Activated CD8-positive, alpha-beta memory T cell treated with anti-CD3 and anti-CD28 coated beads for 36 hours (primary cell): ENCODE measurements at regions not wholly inside any gene's neighbourhood (a gene's known extent, or its start where the extent isn't known, plus 50 kb on each side); places are given as distances from the start of the nearest gene placed in this dataset.

Experiments
- CTCF ChIA-PET: fragments of 350-600 bp; sonication (Branson Sonifier 250); formaldehyde crosslinking; loops from one replicate; lab custom pipeline; 2021; ENCODE audit warnings: antibody characterized with exemption; lab: Charles Lee
- POLR2A ChIA-PET: fragments of 350-600 bp; sonication (Branson Sonifier 250); formaldehyde crosslinking; loops from one replicate; lab custom pipeline; 2021; ENCODE audit warnings: antibody characterized with exemption; lab: Charles Lee

DNA sequence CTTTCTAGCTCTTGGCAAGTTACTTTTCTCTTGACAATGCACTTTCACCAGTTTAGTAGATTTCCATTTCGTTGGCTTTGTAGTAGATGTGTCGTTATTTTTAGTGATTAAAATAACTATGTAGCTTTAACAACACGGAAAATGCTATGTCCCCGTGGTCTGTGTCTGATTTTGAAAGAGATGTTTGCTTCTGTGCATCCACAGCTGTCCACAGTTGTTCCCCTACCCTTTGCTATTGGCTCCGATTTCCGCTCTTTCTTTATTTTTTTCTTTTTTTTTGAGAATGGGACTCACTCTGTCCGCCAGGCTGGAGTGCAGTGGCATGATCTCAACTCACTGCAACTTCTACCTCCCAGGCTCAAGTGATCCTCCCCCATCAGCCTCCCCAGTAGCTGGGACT lies 533.9 kb downstream of the IRX1 start:
- POLR2A ChIA-PET, result no interaction called here
- CTCF ChIA-PET, result no interaction called here

GRCh38 chr5:4130819-4131218 lies 535.2 kb downstream of the IRX1 start:
- ChIA-PET CTCF (no interaction called here), POLR2A (no interaction called here)

- ChIA-PET CTCF (no interaction called here), POLR2A (no interaction called here)
Measured at GRCh38 chr5:4137781-4138180, 542.1 kb downstream of the IRX1 start.

DNA sequence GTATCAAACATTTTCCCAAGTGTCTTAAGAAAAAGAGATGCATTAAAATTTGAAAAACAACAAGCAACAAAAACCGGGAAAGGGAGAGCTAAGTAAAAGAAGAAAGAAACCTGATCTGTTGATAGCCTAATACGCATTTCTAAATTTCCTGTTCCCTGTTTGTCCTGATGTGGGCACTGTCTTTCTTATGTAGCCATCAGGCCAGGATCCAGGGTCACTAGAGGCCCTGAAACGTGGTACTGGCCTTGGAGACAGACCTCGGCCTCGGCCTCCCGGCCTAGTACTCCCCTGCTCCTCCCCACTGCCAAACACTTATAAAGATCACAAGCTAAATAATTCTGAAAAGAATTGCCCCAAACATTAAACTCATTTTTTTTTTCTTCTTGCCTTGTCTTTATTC lies 547.2 kb downstream of the IRX1 start:
- ChIA-PET POLR2A (no interaction called here), CTCF (no interaction called here)

DNA sequence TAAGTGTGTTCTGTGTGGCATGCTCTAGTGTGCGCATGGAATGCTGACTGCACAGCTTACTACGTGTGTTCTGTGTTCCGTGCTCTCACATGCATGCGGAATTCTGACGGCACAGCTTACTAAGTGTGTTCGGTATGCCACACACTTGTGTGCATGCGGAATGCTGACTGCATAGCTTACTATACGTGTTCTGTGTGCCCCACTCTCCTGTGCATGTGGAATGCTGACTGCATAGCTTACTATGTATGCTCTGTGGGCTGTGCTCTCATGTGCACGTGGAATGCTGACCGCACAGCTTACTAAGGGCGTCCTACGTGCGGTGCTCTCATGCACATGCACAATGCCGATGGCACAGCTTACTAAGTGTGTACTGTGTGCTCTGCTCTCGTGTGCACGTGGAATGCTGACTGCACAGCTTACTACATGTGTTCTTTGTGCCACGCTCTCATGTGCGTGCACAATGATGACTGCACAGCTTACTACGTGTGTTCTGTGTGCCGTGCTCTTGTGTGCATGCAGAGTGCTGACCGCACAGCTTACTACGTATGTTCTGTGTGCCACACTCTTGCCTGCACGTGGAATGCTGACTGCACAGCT lies 548.9 kb downstream of the IRX1 start:
- ChIA-PET CTCF (no interaction called here), POLR2A (no interaction called here)

GRCh38 chr5:4145511-4145910 lies 549.9 kb downstream of the IRX1 start:
- POLR2A ChIA-PET, result no interaction called here

DNA sequence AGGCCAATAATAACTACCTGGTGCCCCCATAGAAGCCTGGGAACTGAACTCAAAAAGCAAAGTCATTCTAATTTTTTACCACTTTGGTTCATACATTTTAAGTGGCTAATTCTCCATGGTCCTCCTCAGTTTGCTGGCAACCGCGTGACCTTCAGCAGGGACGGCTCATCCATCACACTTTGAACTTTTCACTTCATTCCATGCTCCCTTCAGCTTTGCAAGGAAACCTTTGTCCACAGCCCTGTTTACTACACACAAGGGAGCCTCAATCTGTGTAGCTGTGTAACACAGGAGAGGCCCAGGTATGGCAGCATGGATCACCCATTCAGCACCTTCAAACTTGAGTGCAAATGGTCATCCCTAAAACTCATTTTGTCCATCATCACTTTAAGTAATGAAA lies 552.4 kb downstream of the IRX1 start:
- POLR2A ChIA-PET, result no interaction called here
- CTCF ChIA-PET, result no interaction called here

More at GRCh38 chr5:4145511-4145910, 549.9 kb downstream of the IRX1 start:
- CTCF ChIA-PET, result interaction anchor here (0.6 kb wide), 1 partner anchor 14 kb away, joined by 3 read pairs; no protein-coding TSS in a partner anchor

GRCh38 chr5:4150067-4150466 lies 554.4 kb downstream of the IRX1 start:
- POLR2A ChIA-PET, result no interaction called here

GRCh38 chr5:4156153-4156552 lies 560.5 kb downstream of the IRX1 start:
- POLR2A ChIA-PET, result no interaction called here
- CTCF ChIA-PET, result no interaction called here

More at GRCh38 chr5:4150067-4150466, 554.4 kb downstream of the IRX1 start:
- CTCF ChIA-PET, result no interaction called here

DNA sequence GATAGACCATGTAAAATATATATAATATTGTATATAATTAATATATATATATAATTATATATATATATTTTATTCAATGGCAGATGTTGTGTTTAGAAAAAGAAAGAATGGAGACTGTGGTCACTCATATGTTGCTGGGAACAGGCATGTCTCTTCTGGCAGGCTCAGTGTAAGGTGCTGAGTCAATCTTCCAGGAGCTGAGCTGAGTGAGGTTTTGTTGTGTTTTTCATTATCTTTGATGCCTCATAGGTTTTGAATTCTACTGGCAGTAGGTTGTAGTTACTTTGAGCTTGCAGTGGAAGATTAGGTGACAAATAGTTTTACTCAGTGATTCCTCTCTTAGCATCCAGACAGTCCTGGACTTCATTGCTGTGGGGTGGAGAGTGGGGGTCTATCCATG lies 561.3 kb downstream of the IRX1 start:
- ChIA-PET POLR2A (no interaction called here), CTCF (no interaction called here)

DNA sequence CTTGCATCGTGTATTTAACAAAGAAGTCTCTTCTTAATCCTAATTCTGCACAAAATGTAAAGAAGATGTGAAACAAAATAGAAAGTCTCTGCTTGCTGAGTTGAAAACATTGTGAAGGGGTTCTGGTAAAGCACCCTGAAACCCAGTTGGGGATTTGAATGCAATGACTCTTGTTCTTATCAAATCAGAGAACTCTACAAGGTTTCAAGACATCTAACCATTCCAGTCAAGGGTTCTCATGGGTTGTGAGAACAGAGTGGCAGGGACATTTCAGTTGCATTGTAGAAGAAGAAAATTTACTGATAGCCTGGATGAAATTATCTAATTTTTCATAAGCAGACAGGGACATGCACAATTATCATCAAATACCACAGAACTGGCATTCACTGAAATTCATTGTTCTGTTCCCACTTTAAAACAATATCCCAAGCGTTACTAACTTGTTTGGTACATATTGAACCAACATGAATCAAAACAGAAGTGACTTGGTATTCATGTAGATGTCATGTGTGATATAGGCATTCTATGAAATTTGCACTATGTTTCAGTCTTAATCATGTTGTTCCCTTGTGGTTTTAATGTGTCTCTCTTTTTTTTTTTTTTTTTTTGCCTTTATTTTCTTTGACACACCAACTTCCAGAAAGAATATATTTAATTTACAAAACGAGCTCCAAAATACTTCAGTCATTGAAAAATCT lies 563.3 kb downstream of the IRX1 start:
- POLR2A ChIA-PET, result no interaction called here
- CTCF ChIA-PET, result interaction anchor here (0.6 kb wide), 1 partner anchor 14 kb away, joined by 3 read pairs; no protein-coding TSS in a partner anchor

DNA sequence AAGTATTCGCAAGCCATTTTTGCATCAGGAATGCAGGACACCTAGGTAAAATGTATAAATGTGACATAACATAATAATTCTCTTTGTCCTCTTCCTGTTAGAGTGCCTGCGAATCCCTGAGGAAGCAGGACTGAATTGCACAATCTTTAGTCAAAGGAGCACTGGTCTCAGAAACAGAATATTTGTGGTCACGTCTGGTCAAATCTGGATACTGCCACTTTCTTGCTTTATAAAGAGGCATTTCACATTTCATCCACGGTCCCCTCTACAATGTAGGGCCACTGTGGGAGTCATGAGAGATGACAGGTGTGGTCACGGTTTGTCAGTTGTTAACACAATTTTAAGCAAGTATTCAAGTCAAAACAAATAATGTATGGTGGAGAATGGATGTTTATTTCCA lies 564.0 kb downstream of the IRX1 start:
- ChIA-PET POLR2A (no interaction called here), CTCF (interaction anchor here (0.6 kb wide), 1 partner anchor 15 kb away, joined by 3 read pairs; no protein-coding TSS in a partner anchor)

- ChIA-PET POLR2A (no interaction called here), CTCF (no interaction called here)
Measured at GRCh38 chr5:4164167-4164566, 568.5 kb downstream of the IRX1 start.

DNA sequence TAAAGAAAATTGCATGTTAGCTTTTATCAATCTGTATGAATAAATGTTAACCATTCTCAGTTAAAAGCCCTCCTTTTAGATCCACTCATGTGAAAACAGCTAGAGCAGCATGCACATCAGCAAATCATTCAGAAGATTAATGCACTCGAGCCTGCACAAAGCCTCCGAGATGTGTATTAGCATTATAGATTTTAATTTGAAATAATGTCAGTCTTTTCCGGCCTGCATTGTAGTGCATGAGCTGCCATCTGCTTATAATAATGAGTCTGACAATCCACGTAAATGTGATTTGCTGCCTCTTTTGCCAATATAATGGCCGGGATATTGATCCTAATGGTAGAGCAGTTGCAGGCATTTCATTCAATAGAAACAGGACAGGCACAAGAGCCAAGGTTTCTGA lies 585.1 kb downstream of the IRX1 start:
- POLR2A ChIA-PET, result no interaction called here

DNA sequence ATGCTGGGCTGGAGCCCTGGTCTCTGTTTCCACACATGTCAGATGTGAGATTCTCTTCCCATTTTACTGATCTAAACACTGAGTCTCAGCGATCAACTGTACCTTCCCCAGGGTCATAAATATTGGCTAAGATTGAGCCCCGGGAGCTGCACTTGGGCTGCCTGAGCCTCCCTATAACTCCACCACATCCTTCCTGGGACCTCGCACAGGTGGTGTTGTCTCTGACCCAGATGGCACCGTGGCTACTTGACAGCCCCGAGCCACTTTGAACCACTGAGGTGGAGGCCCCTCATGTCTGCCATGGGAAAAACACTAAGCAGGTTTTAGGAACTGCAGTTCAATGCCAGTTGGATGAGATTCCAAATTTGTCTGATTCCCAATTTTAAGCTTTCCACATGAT lies 586.5 kb downstream of the IRX1 start:
- ChIA-PET CTCF (no interaction called here), POLR2A (no interaction called here)

More for the DNA sequence above, 585.1 kb downstream of the IRX1 start:
- CTCF ChIA-PET, result no interaction called here

DNA sequence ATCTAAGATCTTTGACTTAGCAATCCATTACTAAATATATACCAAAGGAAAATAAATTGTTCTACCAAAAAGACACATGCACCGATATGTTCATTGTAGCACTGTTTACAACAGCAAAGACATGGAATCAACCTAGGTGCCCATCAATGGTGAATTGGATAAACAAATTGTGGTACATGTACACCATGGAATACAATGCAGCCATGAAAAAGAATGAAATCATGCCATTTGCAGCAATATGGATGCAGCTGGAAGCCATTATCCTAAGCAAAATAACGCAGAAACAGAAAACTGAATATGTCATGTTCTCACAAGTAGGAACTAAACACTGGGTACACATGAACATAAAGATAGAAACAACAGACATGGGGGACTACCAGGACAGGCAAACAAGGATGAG lies 589.5 kb downstream of the IRX1 start:
- CTCF ChIA-PET, result no interaction called here
- POLR2A ChIA-PET, result no interaction called here

- CTCF ChIA-PET, result no interaction called here
- POLR2A ChIA-PET, result no interaction called here
Measured at GRCh38 chr5:4188704-4189103, 593.1 kb downstream of the IRX1 start.

- ChIA-PET POLR2A (no interaction called here), CTCF (no interaction called here)
Measured at GRCh38 chr5:4189317-4189716, 593.7 kb downstream of the IRX1 start.

DNA sequence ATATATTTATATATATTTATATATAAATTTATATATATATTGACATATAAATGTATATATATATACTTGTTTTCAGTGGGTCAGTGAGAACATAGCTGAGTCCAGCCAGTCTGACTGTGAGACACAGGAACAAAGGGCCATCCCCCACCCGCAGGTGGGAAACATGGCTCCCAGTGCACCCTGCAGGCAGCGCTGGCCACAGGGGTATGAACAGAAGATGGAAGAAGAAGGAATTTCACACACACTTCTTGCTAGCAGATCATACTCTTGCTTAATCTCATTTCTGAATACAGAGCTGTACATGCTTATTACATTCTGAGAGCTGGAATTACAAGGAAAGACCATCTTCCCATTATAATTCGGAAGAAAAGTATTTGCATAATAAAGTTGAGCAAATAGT lies 595.4 kb downstream of the IRX1 start:
- POLR2A ChIA-PET, result no interaction called here
- CTCF ChIA-PET, result no interaction called here

DNA sequence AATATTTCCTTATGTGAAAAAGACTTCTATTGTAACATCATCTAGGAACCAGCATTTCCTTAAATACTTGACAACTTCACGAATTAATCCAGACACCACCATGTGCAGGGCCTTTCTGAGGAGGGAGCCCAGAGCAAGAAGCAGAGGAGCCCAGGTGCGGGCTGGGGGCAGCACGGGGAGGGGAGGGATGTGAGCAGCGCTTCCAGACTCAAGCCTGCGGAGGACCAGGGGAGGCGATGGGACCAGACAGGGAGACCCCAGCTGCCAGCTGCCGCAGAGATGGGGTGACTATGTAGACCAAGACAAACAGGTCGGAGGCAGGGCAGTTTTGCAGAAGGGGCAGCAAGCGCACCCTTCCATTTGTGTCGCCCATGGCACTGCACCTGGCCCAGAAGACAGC lies 596.1 kb downstream of the IRX1 start:
- POLR2A ChIA-PET, result no interaction called here
- CTCF ChIA-PET, result no interaction called here

DNA sequence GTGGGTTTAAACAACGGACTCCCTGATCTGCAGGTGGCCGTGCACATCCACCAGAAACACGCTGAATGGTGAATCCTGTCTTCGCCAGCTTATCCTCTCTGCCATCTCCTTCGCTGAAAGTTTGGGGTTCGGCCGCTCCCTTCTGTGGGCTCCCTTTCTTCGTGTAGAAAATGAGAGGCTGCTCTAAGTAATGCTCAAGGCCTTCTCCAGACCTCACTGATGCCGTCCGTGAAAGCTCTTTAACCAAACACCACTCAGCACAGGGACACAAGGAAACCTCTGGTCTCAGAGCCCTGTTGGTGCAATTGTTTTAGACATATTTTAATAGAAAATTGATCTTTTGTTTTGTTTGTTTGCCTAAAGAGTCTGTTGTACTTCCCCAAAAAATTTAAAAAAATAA lies 596.5 kb downstream of the IRX1 start:
- POLR2A ChIA-PET, result no interaction called here
- CTCF ChIA-PET, result no interaction called here
